H1 (cell line): ENCODE measurements at regions not wholly inside any gene's neighbourhood (a gene's known extent, or its start where the extent isn't known, plus 50 kb on each side); places are given as distances from the start of the nearest gene placed in this dataset.

Experiments
- CTCF ChIA-PET: fragments of 300-600 bp; sonication (Branson Sonifier 250); formaldehyde crosslinking; loops from one replicate; lab custom pipeline; 2021; ENCODE audit not compliant: partially characterized antibody; lab: Charles Lee
- POLR2A ChIA-PET: fragments of 300-600 bp; sonication (Branson Sonifier 250); formaldehyde crosslinking; loops from one replicate; lab custom pipeline; 2021; ENCODE audit warnings: inconsistent platforms; ENCODE audit not compliant: partially characterized antibody; lab: Charles Lee
- DNase-seq, 2 experiments: peaks; one replicate each; pipeline versions ENCODE4 v3.0.0 to v3.0.0-alpha.2; 2010 to 2022; ENCODE audit warnings: low spot score in 2 of 2, low read depth in 1 of 2, mixed read lengths in 1 of 2
- FAIRE-seq: peaks from 2 replicates; lab custom pipeline; 2011; peaks lifted over from hg19 to GRCh38; lab: Jason Lieb, UNC
- H2AFZ ChIP-seq: 2 replicates; pipeline ENCODE4 v1.8.1; 2012; ENCODE audit warnings: low read length, inconsistent platforms
- H2AK5ac ChIP-seq: 2 replicates; pipeline ENCODE4 v1.6.1; 2013; ENCODE audit warnings: low read depth, low read length
- H2BK120ac ChIP-seq: replicated peaks from 2 replicates; pipeline ENCODE3; 2013; ENCODE audit warnings: low read depth, low read length, inconsistent platforms
- H2BK12ac ChIP-seq: 2 replicates; pipeline ENCODE4 v1.6.1; 2013; ENCODE audit warnings: low read depth, low read length
- H2BK15ac ChIP-seq: 2 replicates; pipeline ENCODE4 v1.6.1; 2013; ENCODE audit warnings: low read length
- H2BK20ac ChIP-seq: 2 replicates; pipeline ENCODE4 v1.6.1; 2013; ENCODE audit warnings: low read length
- H2BK5ac ChIP-seq: 2 replicates; pipeline ENCODE4 v1.6.1; 2013; ENCODE audit warnings: low read depth, low read length
- H3K14ac ChIP-seq: 2 replicates; pipeline ENCODE4 v1.6.1; 2013; ENCODE audit warnings: inconsistent platforms; ENCODE audit not compliant: insufficient read length
- H3K18ac ChIP-seq: 2 replicates; pipeline ENCODE4 v1.6.1; 2013; ENCODE audit warnings: low read length; ENCODE audit errors: extremely low read depth
- H3K23ac ChIP-seq: 2 replicates; pipeline ENCODE4 v1.6.1; 2013; ENCODE audit warnings: inconsistent platforms; ENCODE audit not compliant: insufficient read length
- H3K23me2 ChIP-seq: 2 replicates; pipeline ENCODE4 v1.6.1; 2013; ENCODE audit warnings: low read depth, low read length
- H3K27ac ChIP-seq: 2 replicates; pipeline ENCODE4 v1.6.1; 2011; ENCODE audit warnings: low read depth, low read length, inconsistent platforms
- H3K27me3 ChIP-seq, 4 experiments: replicated peaks in 1 of 4; 1 replicate in 1 of 4; 2 replicates in 3 of 4; pipeline versions ENCODE4 v1.6.1 to v1.8.1; 2011 to 2013; ENCODE audit warnings: low read length in 3 of 4, mild to moderate bottlenecking in 3 of 4, inconsistent platforms in 2 of 4, mixed read lengths in 2 of 4, moderate library complexity in 1 of 4; ENCODE audit not compliant: control insufficient read depth in 3 of 4, insufficient read depth in 3 of 4; ENCODE audit errors: extremely low read depth in 1 of 4
- H3K36me3 ChIP-seq, 4 experiments: 2 replicates each; pipeline versions ENCODE4 v1.6.1 to v1.8.1; 2011 to 2013; ENCODE audit warnings: mild to moderate bottlenecking in 4 of 4, low read length in 3 of 4, moderate library complexity in 2 of 4, control low read depth in 1 of 4, inconsistent platforms in 1 of 4; ENCODE audit not compliant: insufficient read depth in 4 of 4, control insufficient read depth in 2 of 4
- H3K4ac ChIP-seq: replicated peaks from 2 replicates; pipeline ENCODE3; 2013; ENCODE audit warnings: low read length, low read depth, mixed read lengths, inconsistent platforms; ENCODE audit not compliant: insufficient read length
- H3K4me1 ChIP-seq, 4 experiments: replicated peaks in 1 of 4; 1 replicate in 1 of 4; 2 replicates in 3 of 4; pipeline versions ENCODE4 v1.6.1 to v1.8.1; 2011 to 2013; ENCODE audit warnings: low read length in 3 of 4, inconsistent platforms in 2 of 4, mixed read lengths in 1 of 4; ENCODE audit not compliant: insufficient read depth in 4 of 4, control insufficient read depth in 3 of 4
- H3K4me2 ChIP-seq, 2 experiments: 2 replicates each; pipeline versions ENCODE4 v1.6.1 to v1.8.1; 2011 to 2013; ENCODE audit warnings: low read depth in 2 of 2, low read length in 2 of 2, control low read depth in 1 of 2, inconsistent platforms in 1 of 2, mild to moderate bottlenecking in 1 of 2; ENCODE audit not compliant: insufficient read depth in 1 of 2
- H3K4me3 ChIP-seq, 4 experiments: fragments of 200-600, 300-600 bp in 1 of 4; sonication (generic), shearing (Covaris generic), sonication (Bioruptor Twin) in 1 of 4; 2 replicates each; pipeline versions ENCODE4 v1.5.1 to v1.8.1; 2011 to 2016; ENCODE audit warnings: low read length in 4 of 4, low read depth in 3 of 4, control low read depth in 2 of 4, inconsistent platforms in 2 of 4, mild to moderate bottlenecking in 2 of 4, mixed read lengths in 1 of 4, moderate library complexity in 1 of 4; ENCODE audit not compliant: insufficient read depth in 2 of 4; ENCODE audit errors: extremely low read depth in 1 of 4
- H3K56ac ChIP-seq: replicated peaks from 2 replicates; pipeline ENCODE3; 2013; ENCODE audit warnings: low read depth, mild to moderate bottlenecking, mixed read lengths, low read length, inconsistent platforms; ENCODE audit not compliant: insufficient read length
- H3K79me1 ChIP-seq: 2 replicates; pipeline ENCODE4 v1.6.1; 2013; ENCODE audit warnings: low read depth, low read length, control low read depth
- H3K79me2 ChIP-seq, 2 experiments: 2 replicates each; pipeline versions ENCODE4 v1.6.1 to v1.8.1; 2012 to 2013; ENCODE audit warnings: low read length in 2 of 2, mild to moderate bottlenecking in 2 of 2, inconsistent platforms in 1 of 2; ENCODE audit not compliant: insufficient read depth in 2 of 2, control insufficient read depth in 1 of 2
- H3K9ac ChIP-seq, 4 experiments: replicated peaks in 1 of 4; 1 replicate in 1 of 4; 2 replicates in 3 of 4; pipeline versions ENCODE4 v1.6.1 to v1.8.1; 2011 to 2013; ENCODE audit warnings: low read depth in 3 of 4, low read length in 3 of 4, control low read depth in 2 of 4, mild to moderate bottlenecking in 2 of 4, moderate library complexity in 2 of 4, inconsistent platforms in 1 of 4; ENCODE audit errors: extremely low read depth in 1 of 4
- H3K9me3 ChIP-seq, 2 experiments: 2 replicates each; pipeline versions ENCODE4 v1.6.1 to v1.8.1; 2012 to 2013; ENCODE audit warnings: mild to moderate bottlenecking in 2 of 2, moderate library complexity in 2 of 2, control low read depth in 1 of 2, inconsistent platforms in 1 of 2, low read depth in 1 of 2, low read length in 1 of 2, mixed read lengths in 1 of 2; ENCODE audit not compliant: insufficient read depth in 2 of 2
- H4K20me1 ChIP-seq, 2 experiments: replicated peaks in 1 of 2; 2 replicates each; pipeline versions ENCODE3 to v1.8.1; 2011 to 2013; ENCODE audit warnings: inconsistent platforms in 2 of 2, low read length in 2 of 2, mild to moderate bottlenecking in 1 of 2; ENCODE audit not compliant: insufficient read depth in 2 of 2, control insufficient read depth in 1 of 2
- H4K5ac ChIP-seq: 2 replicates; pipeline ENCODE4 v1.6.1; 2013; ENCODE audit warnings: low read length, low read depth, mixed read lengths, inconsistent platforms; ENCODE audit not compliant: insufficient read length
- H4K8ac ChIP-seq: 2 replicates; pipeline ENCODE4 v1.8.0; 2013; ENCODE audit warnings: mild to moderate bottlenecking, moderate library complexity, low read length, inconsistent platforms; ENCODE audit not compliant: insufficient read depth; ENCODE audit errors: extremely low read depth
- H4K91ac ChIP-seq: replicated peaks from 2 replicates; pipeline ENCODE3; 2013; ENCODE audit warnings: low read length, mixed read lengths, inconsistent platforms; ENCODE audit not compliant: insufficient read length
- SRF ChIP-seq: IDR thresholded peaks from 2 replicates; pipeline ENCODE4 v1.6.1; 2011; ENCODE audit warnings: mild to moderate bottlenecking, low read depth, low read length, moderate library complexity
- WGBS, 2 experiments: shearing (Covaris generic) in 1 of 2; methylation state at CpG; one replicate each; pipeline versions ENCODE4 v1.1.6 to v1.1.7; 2013 to 2015; ENCODE audit warnings: low lambda C conversion rate in 2 of 2, mixed read lengths in 2 of 2, inconsistent platforms in 1 of 2, low coverage in 1 of 2, missing lambda C conversion rate in 1 of 2; ENCODE audit not compliant: insufficient replicate concordance in 2 of 2, insufficient coverage in 1 of 2, insufficient read length in 1 of 2; ENCODE audit errors: extremely low coverage in 1 of 2, missing lambda C conversion rate in 1 of 2; 5-methylcytosine and 5-hydroxymethylcytosine counted together

GRCh38 chr1:208977638-208978256 is 605.8 kb upstream of the CAMK1G start:
- no peak overlapping the region for H3K14ac ChIP-seq
- no peak for DNase-seq
- no peak overlapping the region for H2AFZ ChIP-seq
- H2BK5ac ChIP-seq: no peak overlapping the region
- no peak overlapping the region for H2BK15ac ChIP-seq
- no peaks in the 10 kb centered on the region for H3K79me1 ChIP-seq
- no peak overlapping the region for H3K4me3 ChIP-seq
- H3K4ac ChIP-seq: no peak overlapping the region
- WGBS, 2 experiments: 88% methylated on average over 3 of the region's 3 CpGs; no CpG with 5 or more reads in 1 of the 2 experiments
- H4K8ac ChIP-seq: no peak overlapping the region
- no peak overlapping the region for H2BK120ac ChIP-seq
- no peak overlapping the region for H4K91ac ChIP-seq
- no peak overlapping the region for H2BK12ac ChIP-seq
- H3K4me2 ChIP-seq: no peak overlapping the region
- no peak for TF ChIP-seq SRF
- H3K9ac ChIP-seq: no peak overlapping the region
- no peaks in the 10 kb centered on the region for H3K9me3 ChIP-seq
- no peaks in the 10 kb centered on the region for H3K27me3 ChIP-seq
- FAIRE-seq: no peak
- ChIA-PET POLR2A (no interaction called here), CTCF (no interaction called here)
- no peaks in the 10 kb centered on the region for H3K4me1 ChIP-seq
- no peak overlapping the region for H3K18ac ChIP-seq
- no peak overlapping the region for H2AK5ac ChIP-seq
- no peak overlapping the region for H3K23ac ChIP-seq
- H2BK20ac ChIP-seq: no peak overlapping the region
- H3K23me2 ChIP-seq: no peaks in the 10 kb centered on the region
- no peaks in the 10 kb centered on the region for H3K79me2 ChIP-seq
- no peak overlapping the region for H4K5ac ChIP-seq
- H3K36me3 ChIP-seq: no peaks in the 10 kb centered on the region
- H3K56ac ChIP-seq: no peak overlapping the region
- no peaks in the 10 kb centered on the region for H4K20me1 ChIP-seq
- no peak overlapping the region for H3K27ac ChIP-seq
